NB4 (cell line): ENCODE measurements at regions not wholly inside any gene's neighbourhood (a gene's known extent, or its start where the extent isn't known, plus 50 kb on each side); places are given as distances from the start of the nearest gene placed in this dataset.

Experiments
- DNase-seq: peaks from one replicate; pipeline ENCODE4 v3.0.0; 2010; ENCODE audit warnings: low read depth
- H3K4me3 ChIP-seq: one replicate; pipeline ENCODE4 v1.5.1; 2011; ENCODE audit warnings: mild to moderate bottlenecking, low read depth, low read length, moderate library complexity
- MYC ChIP-seq: IDR thresholded peaks from 2 replicates; pipeline ENCODE4 v1.6.1; 2011; ENCODE audit warnings: low read depth, low read length
- POLR2A ChIP-seq: IDR thresholded peaks from 2 replicates; pipeline ENCODE4 v1.6.1; 2011; ENCODE audit warnings: mild to moderate bottlenecking; ENCODE audit not compliant: insufficient read length; ENCODE audit errors: extremely low read depth
- TF ChIP-seq, protein P1 (sequence below): IDR thresholded peaks from one replicate; pipeline ENCODE4 v1.5.1; 2012; ENCODE audit warnings: low read depth, low read length
- TF ChIP-seq, protein P2 (sequence below): IDR thresholded peaks from 2 replicates; pipeline ENCODE4 v1.6.1; 2011; ENCODE audit warnings: low read depth, low read length

DNA sequence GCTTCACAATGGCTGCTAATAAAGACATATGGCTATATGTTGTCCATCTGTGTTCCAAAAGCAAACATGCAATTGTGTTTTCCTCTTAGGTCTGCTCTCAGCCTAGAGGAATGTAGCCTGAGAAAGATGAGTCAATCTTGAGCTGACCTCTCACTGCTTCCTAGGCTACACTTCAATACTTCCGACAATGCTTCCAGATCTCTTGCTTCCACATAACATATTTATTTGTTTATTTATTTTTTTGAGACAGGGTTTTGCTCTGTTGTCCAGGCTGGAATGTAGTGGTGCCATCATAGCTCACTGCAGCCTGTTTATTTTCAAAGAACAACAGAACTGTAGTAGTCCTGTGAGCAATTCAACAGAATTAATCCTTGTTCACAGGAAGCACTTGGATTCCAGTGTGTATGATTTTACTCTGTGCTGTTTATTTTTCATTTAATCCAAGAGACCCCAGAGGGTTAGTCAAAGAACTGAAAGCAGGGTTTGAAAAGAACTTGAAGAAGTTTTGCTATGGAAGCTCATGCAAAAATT lies 437.9 kb downstream of the TXNL1 start:
- no peak for DNase-seq
- TF ChIP-seq POLR2A (no peak), MYC (no peak)
- TF ChIP-seq, protein P1, sequence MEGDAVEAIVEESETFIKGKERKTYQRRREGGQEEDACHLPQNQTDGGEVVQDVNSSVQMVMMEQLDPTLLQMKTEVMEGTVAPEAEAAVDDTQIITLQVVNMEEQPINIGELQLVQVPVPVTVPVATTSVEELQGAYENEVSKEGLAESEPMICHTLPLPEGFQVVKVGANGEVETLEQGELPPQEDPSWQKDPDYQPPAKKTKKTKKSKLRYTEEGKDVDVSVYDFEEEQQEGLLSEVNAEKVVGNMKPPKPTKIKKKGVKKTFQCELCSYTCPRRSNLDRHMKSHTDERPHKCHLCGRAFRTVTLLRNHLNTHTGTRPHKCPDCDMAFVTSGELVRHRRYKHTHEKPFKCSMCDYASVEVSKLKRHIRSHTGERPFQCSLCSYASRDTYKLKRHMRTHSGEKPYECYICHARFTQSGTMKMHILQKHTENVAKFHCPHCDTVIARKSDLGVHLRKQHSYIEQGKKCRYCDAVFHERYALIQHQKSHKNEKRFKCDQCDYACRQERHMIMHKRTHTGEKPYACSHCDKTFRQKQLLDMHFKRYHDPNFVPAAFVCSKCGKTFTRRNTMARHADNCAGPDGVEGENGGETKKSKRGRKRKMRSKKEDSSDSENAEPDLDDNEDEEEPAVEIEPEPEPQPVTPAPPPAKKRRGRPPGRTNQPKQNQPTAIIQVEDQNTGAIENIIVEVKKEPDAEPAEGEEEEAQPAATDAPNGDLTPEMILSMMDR, result no peak
- TF ChIP-seq, protein P2, sequence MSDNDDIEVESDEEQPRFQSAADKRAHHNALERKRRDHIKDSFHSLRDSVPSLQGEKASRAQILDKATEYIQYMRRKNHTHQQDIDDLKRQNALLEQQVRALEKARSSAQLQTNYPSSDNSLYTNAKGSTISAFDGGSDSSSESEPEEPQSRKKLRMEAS, result no peak
- no peak overlapping the region for H3K4me3 ChIP-seq

DNA sequence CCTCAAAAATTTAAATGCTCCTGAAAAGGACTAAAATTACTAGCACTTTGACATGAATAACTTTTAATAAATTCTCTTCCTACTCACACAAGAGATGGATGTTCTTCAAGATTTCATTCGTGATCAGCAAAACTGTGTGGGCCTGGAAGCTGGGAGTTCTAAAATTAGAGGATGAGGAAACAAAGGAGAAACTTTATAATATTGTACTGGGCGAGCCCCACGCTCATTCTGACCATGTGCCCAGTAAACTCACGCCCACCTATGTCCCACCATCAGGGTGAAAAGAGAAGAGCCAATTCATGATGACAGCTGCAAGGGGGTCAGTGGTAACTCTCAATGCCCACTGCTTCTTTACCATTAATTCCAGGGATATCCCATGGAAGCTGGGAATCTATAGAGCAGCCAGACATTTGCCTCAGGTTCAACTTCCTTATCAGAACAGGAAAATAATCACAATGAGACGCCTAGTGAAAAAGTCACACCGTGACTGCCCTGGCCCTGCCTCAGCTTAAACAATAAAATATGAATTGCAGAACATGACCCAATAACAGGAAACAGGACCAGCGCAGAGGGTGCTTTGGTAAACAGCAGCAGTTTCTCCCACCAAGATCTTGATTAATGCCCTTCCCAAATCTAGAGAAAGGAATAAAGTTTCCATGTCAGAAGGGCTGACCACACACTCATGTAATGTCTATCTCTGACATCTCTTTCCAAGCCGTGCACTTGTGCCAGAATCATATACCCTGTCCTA lies 438.6 kb downstream of the TXNL1 start:
- DNase-seq, result no peak
- H3K4me3 ChIP-seq, result no peak overlapping the region
- TF ChIP-seq, protein P1, result no peak
- TF ChIP-seq, protein P2, result no peak
- TF ChIP-seq POLR2A (no peak), MYC (no peak)

DNA sequence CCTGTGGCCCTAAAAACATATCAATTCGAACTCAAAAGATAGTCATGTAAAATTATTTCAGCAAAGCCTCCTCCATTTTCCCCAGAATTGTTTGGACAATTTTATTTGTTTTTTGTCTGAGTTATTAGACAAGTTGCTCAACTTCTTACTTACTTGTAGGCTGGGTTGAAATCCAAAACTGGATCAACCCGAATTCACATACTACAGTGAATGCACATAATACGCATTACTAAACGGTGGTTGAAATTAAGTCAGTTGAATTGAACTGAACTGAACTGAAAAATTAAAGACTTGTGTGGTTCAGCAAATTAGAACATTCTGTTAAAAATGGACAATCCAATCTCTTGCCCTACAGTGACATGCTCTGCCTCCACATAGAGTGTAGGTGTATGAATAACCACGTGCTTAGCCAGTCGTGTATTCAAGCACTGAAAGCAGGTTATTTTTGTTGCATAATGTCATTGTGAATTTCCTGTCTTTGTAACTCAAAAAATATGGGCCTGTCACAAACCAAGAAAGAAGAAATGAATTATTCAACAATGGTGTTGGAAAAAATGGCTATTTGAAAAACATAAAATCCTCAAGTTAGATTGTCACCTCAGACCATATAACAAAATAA lies 441.0 kb downstream of the TXNL1 start:
- H3K4me3 ChIP-seq, result no peak overlapping the region
- TF ChIP-seq POLR2A (no peak), MYC (no peak)
- DNase-seq, result no peak

DNA sequence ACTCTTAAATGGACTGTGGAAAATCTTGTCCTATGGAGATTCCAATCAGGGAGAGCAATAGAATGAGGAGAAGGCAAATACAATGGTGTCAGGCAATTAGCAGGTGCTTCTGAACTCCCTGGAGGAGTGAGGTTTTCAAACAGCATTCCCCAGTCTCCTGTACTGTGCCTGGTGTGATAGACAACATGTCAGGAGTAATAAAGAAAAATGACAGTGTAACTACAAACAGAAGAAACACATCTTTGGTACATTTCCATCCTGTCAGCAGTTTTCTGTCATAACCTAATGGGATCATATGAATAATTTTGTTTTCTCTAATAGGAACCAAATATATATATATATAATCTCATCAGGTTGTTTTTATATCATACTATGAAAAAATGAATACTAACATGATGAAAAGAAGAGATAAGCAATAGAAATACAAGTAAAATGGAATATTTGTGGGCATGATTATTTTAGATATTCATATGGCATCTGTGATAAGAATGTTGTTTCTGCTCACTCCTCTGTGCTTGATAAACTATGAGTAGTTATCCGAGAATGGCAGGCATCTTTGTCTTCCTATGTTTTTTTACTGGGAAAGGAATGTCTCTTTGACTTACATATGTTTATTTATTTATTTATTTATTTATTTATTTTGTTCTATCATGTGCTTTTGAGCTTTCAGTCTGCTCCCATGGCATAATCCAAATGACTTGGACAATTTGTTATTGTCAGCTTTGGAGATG lies 441.7 kb downstream of the TXNL1 start:
- H3K4me3 ChIP-seq, result no peak overlapping the region
- TF ChIP-seq POLR2A (no peak), MYC (no peak)
- TF ChIP-seq, protein P1, result no peak
- TF ChIP-seq, protein P2, result no peak
- no peak for DNase-seq

DNA sequence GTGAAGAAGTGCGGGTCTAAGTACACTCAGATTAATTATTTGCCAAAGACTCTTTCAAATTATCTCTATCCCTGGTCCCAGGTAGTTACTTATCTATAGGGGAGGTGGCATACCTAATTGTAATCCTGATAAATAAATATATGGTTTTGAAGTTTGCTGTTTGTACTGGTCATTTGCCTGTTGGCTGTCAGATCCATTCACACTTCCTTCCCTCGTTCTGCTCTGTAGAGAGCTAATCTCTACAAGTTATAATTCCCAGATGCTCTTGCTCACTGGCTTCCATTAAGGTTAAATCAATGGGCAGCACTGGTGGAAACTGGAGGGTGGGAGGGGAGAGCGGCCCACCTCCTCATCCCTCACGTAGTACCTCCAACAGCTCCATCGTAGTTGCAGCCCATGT lies 447.1 kb downstream of the TXNL1 start:
- H3K4me3 ChIP-seq, result no peak overlapping the region
- TF ChIP-seq, protein P2, result no peak
- TF ChIP-seq POLR2A (no peak), MYC (no peak)
- TF ChIP-seq, protein P1, result no peak
- no peak for DNase-seq

DNA sequence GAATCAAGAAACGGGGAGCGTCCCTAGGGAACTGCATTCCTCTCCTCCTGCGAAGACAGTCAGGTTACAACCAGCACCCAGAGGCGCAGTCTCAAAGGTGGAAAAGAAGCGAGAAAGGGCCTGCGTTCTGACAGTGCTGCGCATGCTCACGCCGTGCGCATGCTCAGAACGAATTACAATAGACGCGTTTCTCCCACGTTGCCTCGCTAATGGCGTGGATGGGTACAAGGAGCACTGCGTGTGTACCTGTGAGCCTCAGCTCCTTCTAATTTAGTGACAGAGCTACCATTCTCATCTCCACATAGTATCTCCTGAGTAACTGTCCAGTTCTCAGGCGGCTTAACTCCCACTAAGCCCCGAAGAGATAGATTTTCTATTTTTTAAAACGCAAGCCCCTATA lies 448.8 kb downstream of the TXNL1 start:
- no peak overlapping the region for H3K4me3 ChIP-seq
- TF ChIP-seq, protein P2, result no peak
- TF ChIP-seq POLR2A (no peak), MYC (no peak)
- TF ChIP-seq, protein P1, result no peak
- DNase-seq, result no peak
